ENCODE measurements at regions not wholly inside any gene's neighbourhood (a gene's known extent, or its start where the extent isn't known, plus 50 kb on each side); places are given as distances from the start of the nearest gene placed in this dataset.
"Not testable (repeated sequence)": the region's sequence is repeated elsewhere in the genome, so short reads cannot be mapped to it uniquely, and the experiment has no call there.

- H3K27ac ChIP-seq (ENCODE audit: low read length); H3K36me3 ChIP-seq (ENCODE audit: control insufficient read depth, low read depth, low read length); H3K4me1 ChIP-seq (ENCODE audit: control insufficient read depth, low read depth, low read length); H3K9ac ChIP-seq (ENCODE audit: low read length); H3K9me3 ChIP-seq (ENCODE audit: control insufficient read depth, low read depth, low read length); H3K4me3 ChIP-seq (ENCODE audit: low read length): not testable (repeated sequence)
- H3K27me3 ChIP-seq (ENCODE audit: control insufficient read depth, insufficient read depth, low read length), result peaks cover 11% of the 10 kb centered on the region
Observed at GRCh38 chr2:91842264-91842663, 3029.0 kb upstream of the TEKT4 start.

DNA sequence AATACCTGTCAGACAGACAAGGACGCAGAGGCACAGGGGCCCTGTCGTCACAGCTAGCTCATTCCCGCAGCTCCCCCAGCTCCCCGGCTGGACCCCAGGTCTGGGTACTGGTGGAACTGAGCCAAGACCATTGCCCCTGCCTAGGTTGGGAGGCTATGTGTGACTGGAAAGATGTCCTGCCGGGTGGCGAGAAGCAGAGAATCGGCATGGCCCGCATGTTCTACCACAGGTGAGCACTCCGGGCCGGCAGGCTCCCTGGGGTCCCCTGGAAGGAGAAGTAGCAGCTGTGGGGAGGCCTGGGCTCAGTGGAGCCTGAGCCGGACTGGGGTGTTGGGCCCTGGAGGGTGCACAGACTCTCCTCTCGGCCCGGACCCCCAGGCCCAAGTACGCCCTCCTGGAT is 3028.3 kb upstream of the TEKT4 start:
- H3K27ac ChIP-seq (ENCODE audit: low read length); H3K9ac ChIP-seq (ENCODE audit: low read length); H3K4me1 ChIP-seq (ENCODE audit: control insufficient read depth, low read depth, low read length); H3K9me3 ChIP-seq (ENCODE audit: control insufficient read depth, low read depth, low read length); H3K36me3 ChIP-seq (ENCODE audit: control insufficient read depth, low read depth, low read length); H3K4me3 ChIP-seq (ENCODE audit: low read length): not testable (repeated sequence)
- H3K27me3 ChIP-seq (ENCODE audit: control insufficient read depth, insufficient read depth, low read length), result peaks cover 11% of the 10 kb centered on the region

DNA sequence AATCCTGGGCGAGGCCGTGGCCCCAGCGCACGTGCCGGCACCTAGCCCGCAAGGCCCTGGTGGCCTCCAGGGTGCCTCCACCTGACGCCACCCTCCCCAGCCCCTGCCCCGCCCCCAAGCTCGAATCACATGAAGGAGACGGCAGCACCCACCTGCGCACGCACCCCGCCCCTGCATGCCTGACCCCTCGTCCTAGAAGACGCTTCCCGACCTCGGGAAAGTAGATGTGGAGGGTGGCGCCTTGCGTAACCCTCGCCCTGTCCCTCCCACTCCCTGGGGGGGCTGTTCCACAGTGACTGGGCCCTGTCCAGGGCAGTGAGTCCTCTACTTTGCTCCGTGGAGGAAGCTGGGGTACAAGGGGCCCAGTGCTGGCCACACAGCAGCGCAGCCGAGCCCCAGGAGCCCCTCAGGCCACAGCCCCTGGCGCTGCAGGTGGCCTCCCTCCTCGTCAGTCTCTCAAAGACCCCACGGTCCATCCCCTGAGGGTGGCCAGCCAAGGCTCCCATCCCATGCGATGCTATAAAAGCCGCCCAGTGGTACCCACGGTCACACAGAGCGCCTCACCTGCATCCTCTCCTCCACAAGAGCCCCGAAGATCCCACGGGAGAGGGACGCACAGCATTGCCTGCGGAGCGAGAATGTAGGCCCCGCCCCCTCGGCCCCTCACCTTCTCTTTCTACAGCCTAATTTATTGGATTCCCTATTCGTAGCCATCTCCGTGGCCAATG is 3027.3 kb upstream of the TEKT4 start:
- not testable (repeated sequence) for H3K36me3 ChIP-seq (ENCODE audit: control insufficient read depth, low read depth, low read length); H3K9ac ChIP-seq (ENCODE audit: low read length); H3K4me1 ChIP-seq (ENCODE audit: control insufficient read depth, low read depth, low read length); H3K4me3 ChIP-seq (ENCODE audit: low read length); H3K27ac ChIP-seq (ENCODE audit: low read length); H3K9me3 ChIP-seq (ENCODE audit: control insufficient read depth, low read depth, low read length)
- peaks cover 11% of the 10 kb centered on the region for H3K27me3 ChIP-seq (ENCODE audit: control insufficient read depth, insufficient read depth, low read length)

GRCh38 chr2:91844451-91844825 is 3026.8 kb upstream of the TEKT4 start:
- not testable (repeated sequence) for H3K4me3 ChIP-seq (ENCODE audit: low read length); H3K4me1 ChIP-seq (ENCODE audit: control insufficient read depth, low read depth, low read length); H3K9me3 ChIP-seq (ENCODE audit: control insufficient read depth, low read depth, low read length); H3K9ac ChIP-seq (ENCODE audit: low read length); H3K27ac ChIP-seq (ENCODE audit: low read length); H3K36me3 ChIP-seq (ENCODE audit: control insufficient read depth, low read depth, low read length)
- peaks cover 11% of the 10 kb centered on the region for H3K27me3 ChIP-seq (ENCODE audit: control insufficient read depth, insufficient read depth, low read length)

GRCh38 chr2:91846388-91846787 is 3024.8 kb upstream of the TEKT4 start:
- not testable (repeated sequence) for H3K4me3 ChIP-seq (ENCODE audit: low read length); H3K27me3 ChIP-seq (ENCODE audit: control insufficient read depth, insufficient read depth, low read length); H3K9ac ChIP-seq (ENCODE audit: low read length); H3K36me3 ChIP-seq (ENCODE audit: control insufficient read depth, low read depth, low read length); H3K27ac ChIP-seq (ENCODE audit: low read length); H3K9me3 ChIP-seq (ENCODE audit: control insufficient read depth, low read depth, low read length); H3K4me1 ChIP-seq (ENCODE audit: control insufficient read depth, low read depth, low read length)

DNA sequence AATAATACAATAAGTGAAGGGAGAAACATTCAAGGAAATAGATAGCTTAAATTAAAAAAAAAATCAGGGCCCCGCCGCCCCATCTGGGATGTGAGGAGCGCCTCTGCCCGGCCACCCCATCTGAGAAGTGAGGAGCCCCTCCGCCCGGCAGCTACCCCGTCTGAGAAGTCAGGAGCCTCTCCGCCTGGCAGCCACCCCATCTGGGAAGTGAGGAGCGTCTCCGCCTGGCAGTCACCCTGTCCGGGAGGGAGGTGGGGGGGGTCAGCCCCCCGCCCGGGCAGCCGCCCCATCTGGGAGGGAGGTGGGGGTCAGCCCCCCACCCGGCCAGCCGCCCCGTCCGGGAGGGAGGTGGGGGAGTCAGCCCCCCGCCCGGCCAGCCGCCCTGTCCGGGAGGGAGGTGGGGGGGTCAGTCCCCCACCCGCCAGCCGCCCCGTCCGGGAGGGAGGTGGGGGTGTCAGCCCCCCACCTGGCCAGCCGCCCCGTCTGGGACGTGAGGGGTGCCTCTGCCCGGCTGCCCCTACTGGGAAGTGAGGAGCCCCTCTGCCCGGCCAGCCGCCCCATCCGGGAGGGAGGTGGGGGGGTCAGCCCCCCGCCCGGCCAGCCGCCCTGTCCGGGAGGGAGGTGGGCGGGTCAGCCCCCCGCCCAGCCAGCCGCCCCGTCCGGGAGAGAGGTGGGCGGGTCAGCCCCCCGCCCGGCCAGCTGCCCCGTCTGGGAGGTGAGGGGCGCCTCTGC is 3019.4 kb upstream of the TEKT4 start:
- not testable (repeated sequence) for H3K36me3 ChIP-seq (ENCODE audit: control insufficient read depth, low read depth, low read length); H3K27ac ChIP-seq (ENCODE audit: low read length); H3K4me1 ChIP-seq (ENCODE audit: control insufficient read depth, low read depth, low read length); H3K9ac ChIP-seq (ENCODE audit: low read length); H3K4me3 ChIP-seq (ENCODE audit: low read length); H3K9me3 ChIP-seq (ENCODE audit: control insufficient read depth, low read depth, low read length); H3K27me3 ChIP-seq (ENCODE audit: control insufficient read depth, insufficient read depth, low read length)

GRCh38 chr2:91856971-91857370 is 3014.3 kb upstream of the TEKT4 start:
- not testable (repeated sequence) for H3K36me3 ChIP-seq (ENCODE audit: control insufficient read depth, low read depth, low read length); H3K4me1 ChIP-seq (ENCODE audit: control insufficient read depth, low read depth, low read length); H3K9me3 ChIP-seq (ENCODE audit: control insufficient read depth, low read depth, low read length); H3K27ac ChIP-seq (ENCODE audit: low read length); H3K9ac ChIP-seq (ENCODE audit: low read length); H3K27me3 ChIP-seq (ENCODE audit: control insufficient read depth, insufficient read depth, low read length); H3K4me3 ChIP-seq (ENCODE audit: low read length)

DNA sequence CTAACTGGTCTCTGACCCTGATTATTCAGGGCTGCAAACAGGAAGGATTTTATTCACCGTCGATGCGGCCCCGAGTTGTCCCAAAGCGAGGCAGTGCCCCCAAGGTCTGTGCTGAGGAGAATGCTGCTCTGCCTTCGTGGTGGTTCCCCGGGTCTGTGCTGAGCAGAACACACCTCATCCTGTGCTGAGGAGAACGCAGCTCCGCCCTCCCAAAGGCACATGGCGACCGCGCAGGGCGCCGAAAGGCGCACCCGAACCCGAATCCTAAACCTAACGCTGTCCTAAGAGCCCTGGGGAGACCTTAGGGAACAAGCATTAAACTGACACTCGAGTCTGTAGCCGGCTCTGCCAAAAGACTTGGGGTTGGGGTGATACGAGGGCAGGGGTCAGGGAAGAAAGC is 3013.5 kb upstream of the TEKT4 start:
- not testable (repeated sequence) for H3K4me1 ChIP-seq (ENCODE audit: control insufficient read depth, low read depth, low read length); H3K4me3 ChIP-seq (ENCODE audit: low read length); H3K9ac ChIP-seq (ENCODE audit: low read length); H3K27me3 ChIP-seq (ENCODE audit: control insufficient read depth, insufficient read depth, low read length); H3K36me3 ChIP-seq (ENCODE audit: control insufficient read depth, low read depth, low read length); H3K27ac ChIP-seq (ENCODE audit: low read length); H3K9me3 ChIP-seq (ENCODE audit: control insufficient read depth, low read depth, low read length)

- H3K27me3 ChIP-seq (ENCODE audit: control insufficient read depth, insufficient read depth, low read length); H3K36me3 ChIP-seq (ENCODE audit: control insufficient read depth, low read depth, low read length); H3K27ac ChIP-seq (ENCODE audit: low read length); H3K9ac ChIP-seq (ENCODE audit: low read length); H3K4me1 ChIP-seq (ENCODE audit: control insufficient read depth, low read depth, low read length); H3K4me3 ChIP-seq (ENCODE audit: low read length): not testable (repeated sequence)
- peaks cover 10% of the 10 kb centered on the region for H3K9me3 ChIP-seq (ENCODE audit: control insufficient read depth, low read depth, low read length)
Observed at GRCh38 chr2:91871716-91872115, 2999.5 kb upstream of the TEKT4 start.

DNA sequence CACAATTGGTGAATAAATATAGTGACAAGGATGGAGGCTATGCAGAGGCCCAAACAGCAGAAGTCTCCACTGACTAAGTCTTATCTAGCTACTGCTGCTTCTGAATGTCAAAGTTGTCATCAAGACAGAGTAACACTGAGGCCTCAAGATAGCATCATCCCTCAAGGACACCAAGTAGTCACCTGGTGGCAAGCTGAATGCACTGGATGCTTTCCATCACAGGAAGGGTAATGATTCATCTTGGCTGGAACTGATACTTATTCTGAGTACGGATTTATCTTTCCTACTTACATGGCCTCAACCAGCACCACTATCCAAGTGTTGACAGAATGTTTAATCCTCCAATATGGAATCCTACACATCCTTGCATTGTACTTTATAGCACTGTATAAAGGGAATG is 2997.8 kb upstream of the TEKT4 start:
- H3K27me3 ChIP-seq (ENCODE audit: control insufficient read depth, insufficient read depth, low read length); H3K27ac ChIP-seq (ENCODE audit: low read length); H3K36me3 ChIP-seq (ENCODE audit: control insufficient read depth, low read depth, low read length); H3K4me1 ChIP-seq (ENCODE audit: control insufficient read depth, low read depth, low read length); H3K4me3 ChIP-seq (ENCODE audit: low read length); H3K9ac ChIP-seq (ENCODE audit: low read length): not testable (repeated sequence)
- H3K9me3 ChIP-seq (ENCODE audit: control insufficient read depth, low read depth, low read length), result peaks cover 10% of the 10 kb centered on the region

GRCh38 chr2:91877658-91878210 is 2993.5 kb upstream of the TEKT4 start:
- H3K27ac ChIP-seq (ENCODE audit: low read length); H3K36me3 ChIP-seq (ENCODE audit: control insufficient read depth, low read depth, low read length); H3K4me1 ChIP-seq (ENCODE audit: control insufficient read depth, low read depth, low read length); H3K9ac ChIP-seq (ENCODE audit: low read length); H3K27me3 ChIP-seq (ENCODE audit: control insufficient read depth, insufficient read depth, low read length); H3K4me3 ChIP-seq (ENCODE audit: low read length): not testable (repeated sequence)
- H3K9me3 ChIP-seq (ENCODE audit: control insufficient read depth, low read depth, low read length), result peaks cover 10% of the 10 kb centered on the region

DNA sequence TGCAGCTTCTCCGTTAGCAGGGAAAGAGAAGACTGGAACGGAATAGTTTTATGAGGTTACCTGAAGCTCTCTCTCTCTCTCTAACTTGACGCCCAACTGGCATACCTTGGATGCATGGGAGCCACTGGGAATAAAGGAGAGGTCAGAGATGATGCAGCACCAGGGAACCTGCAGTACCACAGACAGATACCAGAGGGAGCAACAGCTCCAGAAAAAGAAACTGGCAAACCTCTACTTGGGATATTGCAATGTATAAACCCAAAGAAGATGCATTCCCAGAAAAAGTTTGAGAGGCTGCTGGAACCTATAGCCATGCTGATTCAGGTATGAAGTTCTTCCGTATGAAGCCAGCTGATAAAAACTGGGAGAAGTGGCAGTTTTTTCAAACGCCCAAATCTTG is 2976.1 kb upstream of the TEKT4 start:
- H3K27me3 ChIP-seq (ENCODE audit: control insufficient read depth, insufficient read depth, low read length); H3K4me1 ChIP-seq (ENCODE audit: control insufficient read depth, low read depth, low read length); H3K36me3 ChIP-seq (ENCODE audit: control insufficient read depth, low read depth, low read length); H3K27ac ChIP-seq (ENCODE audit: low read length); H3K9ac ChIP-seq (ENCODE audit: low read length); H3K4me3 ChIP-seq (ENCODE audit: low read length): not testable (repeated sequence)
- peaks cover 13% of the 10 kb centered on the region for H3K9me3 ChIP-seq (ENCODE audit: control insufficient read depth, low read depth, low read length)

All from iPS-18a (cell line).